GM12873 (cell line): ENCODE measurements at regions not wholly inside any gene's neighbourhood (a gene's known extent, or its start where the extent isn't known, plus 50 kb on each side); places are given as distances from the start of the nearest gene placed in this dataset.

Source experiments
- CTCF ChIP-seq: IDR thresholded peaks from 2 replicates; pipeline ENCODE4 v1.5.1; 2012; ENCODE audit warnings: low read depth, mild to moderate bottlenecking, moderate library complexity, low read length, control low read depth; ENCODE audit not compliant: insufficient read depth; ENCODE audit errors: missing control alignments

- no peak for TF ChIP-seq CTCF
Measured at GRCh38 chr7:41503438-41503837, 199.5 kb downstream of the INHBA start.

GRCh38 chr7:41501466-41501865 is 201.4 kb downstream of the INHBA start:
- no peak for TF ChIP-seq CTCF

GRCh38 chr7:41501006-41501405 is 201.9 kb downstream of the INHBA start:
- no peak for TF ChIP-seq CTCF

GRCh38 chr7:41492603-41493002 is 210.3 kb downstream of the INHBA start:
- no peak for TF ChIP-seq CTCF

- TF ChIP-seq CTCF: no peak
Measured at GRCh38 chr7:41491883-41492471, 210.9 kb downstream of the INHBA start.

- no peak for TF ChIP-seq CTCF
Measured at GRCh38 chr7:41491308-41491707, 211.6 kb downstream of the INHBA start.

- no peak for TF ChIP-seq CTCF
Measured at GRCh38 chr7:41489885-41490284, 213.0 kb downstream of the INHBA start.
